HEK293 (cell line): ENCODE measurements at regions not wholly inside any gene's neighbourhood (a gene's known extent, or its start where the extent isn't known, plus 50 kb on each side); places are given as distances from the start of the nearest gene placed in this dataset.

Experiments
- CTCF ChIA-PET: fragments of 350-600 bp; formaldehyde crosslinking; extraction: SDS; loops from one replicate; lab custom pipeline; 2021; ENCODE audit warnings: antibody characterized with exemption; lab: Yijun Ruan, JAX
- POLR2A ChIA-PET: fragments of 300-600 bp; formaldehyde crosslinking; extraction: SDS; loops from one replicate; lab custom pipeline; 2020; ENCODE audit warnings: antibody characterized with exemption, inconsistent platforms; lab: Yijun Ruan, JAX
- H3K27ac ChIP-seq: fragments of 200-500 bp; sonication (Bioruptor generic); 2 replicates; pipeline ENCODE4 v1.5.1; 2014; ENCODE audit warnings: low read depth, low read length, control low read depth, inconsistent platforms; ENCODE audit errors: extremely low read depth
- H3K36me3 ChIP-seq, 2 experiments: fragments of 200-500 bp in 1 of 2; sonication (Bioruptor generic) in 1 of 2; 1 replicate in 1 of 2; 2 replicates in 1 of 2; pipeline ENCODE4 v1.5.1; 2014 to 2017; ENCODE audit warnings: inconsistent platforms in 2 of 2, low read length in 2 of 2; ENCODE audit not compliant: control insufficient read depth in 2 of 2, insufficient read depth in 1 of 2
- H3K4me1 ChIP-seq: fragments of 200-500 bp; sonication (Bioruptor generic); 2 replicates; pipeline ENCODE4 v1.5.1; 2014; ENCODE audit warnings: mild to moderate bottlenecking, low read length, inconsistent platforms; ENCODE audit not compliant: control insufficient read depth, insufficient read depth
- H3K4me3 ChIP-seq: 2 replicates; pipeline ENCODE4 v1.5.1; 2011; ENCODE audit warnings: low read depth, mild to moderate bottlenecking, control low read depth, low read length, moderate library complexity
- H3K9me3 ChIP-seq: fragments of 200-500 bp; sonication (Bioruptor generic); 2 replicates; pipeline ENCODE4 v1.5.1; 2014; ENCODE audit warnings: low read depth, low read length, inconsistent platforms; ENCODE audit not compliant: control insufficient read depth, insufficient read depth
- EGR2 ChIP-seq: fragments of 450-650 bp; formaldehyde crosslinking; IDR thresholded peaks from 2 replicates; pipeline ENCODE4 v1.5.1; 2016; ENCODE audit warnings: low read depth, missing biosample characterization, missing genetic modification characterization
- GLIS2 ChIP-seq: fragments of 450-650 bp; formaldehyde crosslinking; IDR thresholded peaks from 2 replicates; pipeline ENCODE4 v1.5.1; 2016; ENCODE audit warnings: missing biosample characterization, missing genetic modification characterization
- PRDM2 ChIP-seq: fragments of 450-650 bp; formaldehyde crosslinking; IDR thresholded peaks from 2 replicates; pipeline ENCODE4 v1.5.1; 2016; ENCODE audit warnings: missing biosample characterization, missing genetic modification characterization, borderline replicate concordance
- RBAK ChIP-seq: fragments of 450-650 bp; formaldehyde crosslinking; IDR thresholded peaks from 2 replicates; pipeline ENCODE4 v1.5.1; 2016; ENCODE audit warnings: missing biosample characterization, missing genetic modification characterization
- SP7 ChIP-seq: fragments of 450-650 bp; formaldehyde crosslinking; IDR thresholded peaks from 2 replicates; pipeline ENCODE4 v1.5.1; 2016; ENCODE audit warnings: missing biosample characterization, missing genetic modification characterization
- ZNF121 ChIP-seq: fragments of 450-650 bp; formaldehyde crosslinking; IDR thresholded peaks from 2 replicates; pipeline ENCODE4 v1.5.1; 2016; ENCODE audit warnings: missing biosample characterization, missing genetic modification characterization
- ZNF132 ChIP-seq: fragments of 450-650 bp; formaldehyde crosslinking; IDR thresholded peaks from 2 replicates; pipeline ENCODE4 v1.5.1; 2017; ENCODE audit warnings: missing biosample characterization, missing genetic modification characterization, borderline replicate concordance
- ZNF146 ChIP-seq: fragments of 450-650 bp; formaldehyde crosslinking; IDR thresholded peaks from 2 replicates; pipeline ENCODE4 v1.5.1; 2016; ENCODE audit warnings: missing biosample characterization, missing genetic modification characterization
- ZNF350 ChIP-seq: fragments of 450-650 bp; formaldehyde crosslinking; IDR thresholded peaks from 2 replicates; pipeline ENCODE4 v1.5.0; 2017; ENCODE audit warnings: missing biosample characterization, mild to moderate bottlenecking, missing genetic modification characterization
- ZNF354C ChIP-seq: fragments of 450-650 bp; formaldehyde crosslinking; IDR thresholded peaks from 2 replicates; pipeline ENCODE4 v1.5.1; 2016; ENCODE audit warnings: missing biosample characterization, missing genetic modification characterization, low read depth, borderline replicate concordance
- ZNF391 ChIP-seq: fragments of 450-650 bp; formaldehyde crosslinking; IDR thresholded peaks from 2 replicates; pipeline ENCODE4 v1.5.1; 2016; ENCODE audit warnings: low read depth, missing biosample characterization, missing genetic modification characterization, borderline replicate concordance
- ZNF394 ChIP-seq: fragments of 450-650 bp; formaldehyde crosslinking; IDR thresholded peaks from 2 replicates; pipeline ENCODE4 v1.5.1; 2016; ENCODE audit warnings: missing biosample characterization, missing genetic modification characterization, mild to moderate bottlenecking, moderate library complexity, borderline replicate concordance
- ZNF404 ChIP-seq: fragments of 450-650 bp; formaldehyde crosslinking; IDR thresholded peaks from 2 replicates; pipeline ENCODE4 v1.5.1; 2017; ENCODE audit warnings: missing biosample characterization, missing genetic modification characterization
- ZNF555 ChIP-seq: fragments of 450-650 bp; formaldehyde crosslinking; conservative IDR thresholded peaks from 2 replicates; pipeline ENCODE4 v1.5.1; 2017; ENCODE audit warnings: missing biosample characterization, mild to moderate bottlenecking, missing genetic modification characterization, inconsistent platforms
- ZNF621 ChIP-seq: fragments of 450-650 bp; formaldehyde crosslinking; IDR thresholded peaks from 2 replicates; pipeline ENCODE4 v1.5.1; 2017; ENCODE audit warnings: missing biosample characterization, missing genetic modification characterization
- ZNF624 ChIP-seq: fragments of 450-650 bp; formaldehyde crosslinking; IDR thresholded peaks from 2 replicates; pipeline ENCODE4 v1.5.1; 2017; ENCODE audit warnings: missing biosample characterization, missing genetic modification characterization
- ZNF777 ChIP-seq: fragments of 450-650 bp; formaldehyde crosslinking; IDR thresholded peaks from 2 replicates; pipeline ENCODE4 v1.5.1; 2017; ENCODE audit warnings: missing biosample characterization, missing genetic modification characterization, borderline replicate concordance
- TF ChIP-seq, protein P1 (sequence below): fragments of 450-650 bp; formaldehyde crosslinking; IDR thresholded peaks from 2 replicates; pipeline ENCODE4 v1.5.1; 2016; ENCODE audit warnings: missing biosample characterization, missing genetic modification characterization
- TF ChIP-seq, protein P2 (sequence below): fragments of 450-650 bp; formaldehyde crosslinking; IDR thresholded peaks from 2 replicates; pipeline ENCODE4 v1.5.1; 2016; ENCODE audit warnings: missing biosample characterization, missing genetic modification characterization
- TF ChIP-seq, protein P3 (sequence below): fragments of 450-650 bp; formaldehyde crosslinking; IDR thresholded peaks from 2 replicates; pipeline ENCODE4 v1.5.1; 2017; ENCODE audit warnings: missing biosample characterization, missing genetic modification characterization
- TF ChIP-seq, protein P4 (sequence below): fragments of 450-650 bp; formaldehyde crosslinking; IDR thresholded peaks from 2 replicates; pipeline ENCODE4 v1.5.1; 2016; ENCODE audit warnings: missing biosample characterization, missing genetic modification characterization

GRCh38 chr10:105843786-105844185 lies 1202.7 kb downstream of the SORCS3 start (continued):
- no peak for TF ChIP-seq ZNF621

GRCh38 chr10:105840288-105840770 lies 1199.2 kb downstream of the SORCS3 start:
- TF ChIP-seq ZNF394 (tag by site-specific recombination), result no peak
- no peak for TF ChIP-seq ZNF777 (tag by site-specific recombination)
- TF ChIP-seq PRDM2, result no peak
- Histone ChIP-seq H3K27ac (no peak overlapping the region), H3K36me3 (no peaks in the 10 kb centered on the region), H3K4me3 (no peak overlapping the region), H3K9me3 (no peaks in the 10 kb centered on the region), H3K4me1 (no peaks in the 10 kb centered on the region)
- ChIA-PET CTCF (no interaction called here), POLR2A (no interaction called here)

GRCh38 chr10:105838392-105838791 lies 1197.3 kb downstream of the SORCS3 start:
- Histone ChIP-seq H3K27ac (no peak overlapping the region), H3K36me3 (no peaks in the 10 kb centered on the region), H3K4me1 (no peaks in the 10 kb centered on the region), H3K9me3 (no peaks in the 10 kb centered on the region), H3K4me3 (no peak overlapping the region; the same call in 1 of the 2 replicates)
- POLR2A ChIA-PET, result no interaction called here
- CTCF ChIA-PET, result no interaction called here
- no peak for TF ChIP-seq SP7 (tag by site-specific recombination)
- no peak for TF ChIP-seq ZNF132 (tag by site-specific recombination)
- no peak for TF ChIP-seq ZNF354C (tag by site-specific recombination)
- no peak for TF ChIP-seq ZNF121 (tag by site-specific recombination)
- TF ChIP-seq RBAK (tag by site-specific recombination), result no peak
- TF ChIP-seq, protein P1, sequence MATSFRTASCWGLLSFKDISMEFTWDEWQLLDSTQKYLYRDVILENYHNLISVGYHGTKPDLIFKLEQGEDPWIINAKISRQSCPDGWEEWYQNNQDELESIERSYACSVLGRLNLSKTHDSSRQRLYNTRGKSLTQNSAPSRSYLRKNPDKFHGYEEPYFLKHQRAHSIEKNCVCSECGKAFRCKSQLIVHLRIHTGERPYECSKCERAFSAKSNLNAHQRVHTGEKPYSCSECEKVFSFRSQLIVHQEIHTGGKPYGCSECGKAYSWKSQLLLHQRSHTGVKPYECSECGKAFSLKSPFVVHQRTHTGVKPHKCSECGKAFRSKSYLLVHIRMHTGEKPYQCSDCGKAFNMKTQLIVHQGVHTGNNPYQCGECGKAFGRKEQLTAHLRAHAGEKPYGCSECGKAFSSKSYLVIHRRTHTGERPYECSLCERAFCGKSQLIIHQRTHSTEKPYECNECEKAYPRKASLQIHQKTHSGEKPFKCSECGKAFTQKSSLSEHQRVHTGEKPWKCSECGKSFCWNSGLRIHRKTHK (tag by site-specific recombination), result no peak
- no peak for TF ChIP-seq ZNF391
- TF ChIP-seq ZNF624 (tag by site-specific recombination), result no peak
- TF ChIP-seq ZNF350 (tag by site-specific recombination), result no peak
- TF ChIP-seq ZNF146 (tag by site-specific recombination), result no peak
- TF ChIP-seq GLIS2 (tag by site-specific recombination), result no peak
- TF ChIP-seq, protein P2, sequence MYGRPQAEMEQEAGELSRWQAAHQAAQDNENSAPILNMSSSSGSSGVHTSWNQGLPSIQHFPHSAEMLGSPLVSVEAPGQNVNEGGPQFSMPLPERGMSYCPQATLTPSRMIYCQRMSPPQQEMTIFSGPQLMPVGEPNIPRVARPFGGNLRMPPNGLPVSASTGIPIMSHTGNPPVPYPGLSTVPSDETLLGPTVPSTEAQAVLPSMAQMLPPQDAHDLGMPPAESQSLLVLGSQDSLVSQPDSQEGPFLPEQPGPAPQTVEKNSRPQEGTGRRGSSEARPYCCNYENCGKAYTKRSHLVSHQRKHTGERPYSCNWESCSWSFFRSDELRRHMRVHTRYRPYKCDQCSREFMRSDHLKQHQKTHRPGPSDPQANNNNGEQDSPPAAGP (tag by site-specific recombination), result no peak
- TF ChIP-seq, protein P3, sequence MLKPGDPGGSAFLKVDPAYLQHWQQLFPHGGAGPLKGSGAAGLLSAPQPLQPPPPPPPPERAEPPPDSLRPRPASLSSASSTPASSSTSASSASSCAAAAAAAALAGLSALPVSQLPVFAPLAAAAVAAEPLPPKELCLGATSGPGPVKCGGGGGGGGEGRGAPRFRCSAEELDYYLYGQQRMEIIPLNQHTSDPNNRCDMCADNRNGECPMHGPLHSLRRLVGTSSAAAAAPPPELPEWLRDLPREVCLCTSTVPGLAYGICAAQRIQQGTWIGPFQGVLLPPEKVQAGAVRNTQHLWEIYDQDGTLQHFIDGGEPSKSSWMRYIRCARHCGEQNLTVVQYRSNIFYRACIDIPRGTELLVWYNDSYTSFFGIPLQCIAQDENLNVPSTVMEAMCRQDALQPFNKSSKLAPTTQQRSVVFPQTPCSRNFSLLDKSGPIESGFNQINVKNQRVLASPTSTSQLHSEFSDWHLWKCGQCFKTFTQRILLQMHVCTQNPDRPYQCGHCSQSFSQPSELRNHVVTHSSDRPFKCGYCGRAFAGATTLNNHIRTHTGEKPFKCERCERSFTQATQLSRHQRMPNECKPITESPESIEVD (tag by site-specific recombination), result no peak
- TF ChIP-seq ZNF404, result no peak
- TF ChIP-seq ZNF555 (tag by site-specific recombination), result no peak
- no peak for TF ChIP-seq EGR2 (tag by site-specific recombination)
- TF ChIP-seq, protein P4, sequence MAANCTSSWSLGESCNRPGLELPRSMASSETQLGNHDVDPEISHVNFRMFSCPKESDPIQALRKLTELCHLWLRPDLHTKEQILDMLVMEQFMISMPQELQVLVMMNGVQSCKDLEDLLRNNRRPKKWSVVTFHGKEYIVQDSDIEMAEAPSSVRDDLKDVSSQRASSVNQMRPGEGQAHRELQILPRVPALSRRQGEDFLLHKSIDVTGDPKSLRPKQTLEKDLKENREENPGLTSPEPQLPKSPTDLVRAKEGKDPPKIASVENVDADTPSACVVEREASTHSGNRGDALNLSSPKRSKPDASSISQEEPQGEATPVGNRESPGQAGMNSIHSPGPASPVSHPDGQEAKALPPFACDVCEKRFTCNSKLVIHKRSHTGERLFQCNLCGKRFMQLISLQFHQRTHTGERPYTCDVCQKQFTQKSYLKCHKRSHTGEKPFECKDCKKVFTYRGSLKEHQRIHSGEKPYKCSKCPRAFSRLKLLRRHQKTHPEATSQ (tag by site-specific recombination), result no peak
